Stimulated activated naive CD8-positive, alpha-beta T cell treated with anti-CD3 and anti-CD28 coated beads, Interleukin-15, Interleukin-2, amounts not matched to agents 100 ng/mL and 50 ng/mL, for 24 hours (primary cell): ENCODE measurements at regions not wholly inside any gene's neighbourhood (a gene's known extent, or its start where the extent isn't known, plus 50 kb on each side); places are given as distances from the start of the nearest gene placed in this dataset.

Experiments
- H3K27ac Mint-ChIP-seq: one replicate; pipeline ENCODE4 v1.8.0; 2021; ENCODE audit warnings: mild to moderate bottlenecking, mixed read lengths
- H3K27me3 Mint-ChIP-seq: one replicate; pipeline ENCODE4 v1.8.0; 2021; ENCODE audit warnings: mixed read lengths
- H3K36me3 Mint-ChIP-seq: one replicate; pipeline ENCODE4 v1.8.0; 2021; ENCODE audit warnings: low read depth, mixed read lengths
- H3K4me1 Mint-ChIP-seq: one replicate; pipeline ENCODE4 v1.8.0; 2021; ENCODE audit warnings: low read depth, mixed read lengths
- H3K4me3 Mint-ChIP-seq: one replicate; pipeline ENCODE4 v1.8.0; 2021; ENCODE audit warnings: mild to moderate bottlenecking, mixed read lengths
- H3K9me3 Mint-ChIP-seq: one replicate; pipeline ENCODE4 v1.8.0; 2021; ENCODE audit warnings: mixed read lengths

- no peaks in the 10 kb centered on the region for H3K4me1 Mint-ChIP-seq
- no peak overlapping the region for H3K4me3 Mint-ChIP-seq
- H3K27me3 Mint-ChIP-seq = no peaks in the 10 kb centered on the region
- H3K27ac Mint-ChIP-seq = no peak overlapping the region
- no peaks in the 10 kb centered on the region for H3K36me3 Mint-ChIP-seq
- peaks cover 4% of the 10 kb centered on the region for H3K9me3 Mint-ChIP-seq
Measured at GRCh38 chr12:77591959-77592743, 238.5 kb upstream of the NAV3 start.

- Mint-ChIP-seq H3K27me3 (no peaks in the 10 kb centered on the region), H3K36me3 (no peaks in the 10 kb centered on the region), H3K9me3 (peaks cover 4% of the 10 kb centered on the region), H3K4me1 (no peaks in the 10 kb centered on the region), H3K27ac (no peak overlapping the region), H3K4me3 (no peak overlapping the region)
Measured at GRCh38 chr12:77590306-77590705, 240.4 kb upstream of the NAV3 start.

GRCh38 chr12:77584860-77585259, 245.8 kb upstream of the NAV3 start:
- H3K4me1 Mint-ChIP-seq = no peaks in the 10 kb centered on the region
- H3K27me3 Mint-ChIP-seq = no peaks in the 10 kb centered on the region
- H3K4me3 Mint-ChIP-seq = no peak overlapping the region
- H3K27ac Mint-ChIP-seq = no peak overlapping the region
- H3K9me3 Mint-ChIP-seq = no peaks in the 10 kb centered on the region
- H3K36me3 Mint-ChIP-seq = no peaks in the 10 kb centered on the region

- H3K4me3 Mint-ChIP-seq = no peak overlapping the region
- H3K27ac Mint-ChIP-seq = no peak overlapping the region
- H3K36me3 Mint-ChIP-seq = no peaks in the 10 kb centered on the region
- H3K4me1 Mint-ChIP-seq = no peaks in the 10 kb centered on the region
- no peaks in the 10 kb centered on the region for H3K9me3 Mint-ChIP-seq
- no peaks in the 10 kb centered on the region for H3K27me3 Mint-ChIP-seq
Measured at GRCh38 chr12:77578466-77579220, 252.1 kb upstream of the NAV3 start.

- no peaks in the 10 kb centered on the region for H3K36me3 Mint-ChIP-seq
- H3K9me3 Mint-ChIP-seq = no peaks in the 10 kb centered on the region
- no peak overlapping the region for H3K4me3 Mint-ChIP-seq
- H3K4me1 Mint-ChIP-seq = no peaks in the 10 kb centered on the region
- H3K27me3 Mint-ChIP-seq = no peaks in the 10 kb centered on the region
- H3K27ac Mint-ChIP-seq = no peak overlapping the region
Measured at GRCh38 chr12:77577791-77578190, 252.9 kb upstream of the NAV3 start.

GRCh38 chr12:77575376-77575919, 255.2 kb upstream of the NAV3 start:
- no peaks in the 10 kb centered on the region for H3K9me3 Mint-ChIP-seq
- H3K4me3 Mint-ChIP-seq = no peak overlapping the region
- H3K27ac Mint-ChIP-seq = no peak overlapping the region
- H3K4me1 Mint-ChIP-seq = no peaks in the 10 kb centered on the region
- no peaks in the 10 kb centered on the region for H3K27me3 Mint-ChIP-seq
- no peaks in the 10 kb centered on the region for H3K36me3 Mint-ChIP-seq

GRCh38 chr12:77572371-77572770, 258.3 kb upstream of the NAV3 start:
- no peaks in the 10 kb centered on the region for H3K4me1 Mint-ChIP-seq
- H3K4me3 Mint-ChIP-seq = no peak overlapping the region
- no peaks in the 10 kb centered on the region for H3K36me3 Mint-ChIP-seq
- no peaks in the 10 kb centered on the region for H3K9me3 Mint-ChIP-seq
- no peak overlapping the region for H3K27ac Mint-ChIP-seq
- H3K27me3 Mint-ChIP-seq = no peaks in the 10 kb centered on the region

GRCh38 chr12:77571768-77572167, 258.9 kb upstream of the NAV3 start:
- Mint-ChIP-seq H3K9me3 (no peaks in the 10 kb centered on the region), H3K27me3 (no peaks in the 10 kb centered on the region), H3K36me3 (no peaks in the 10 kb centered on the region), H3K4me3 (no peak overlapping the region), H3K4me1 (no peaks in the 10 kb centered on the region), H3K27ac (no peak overlapping the region)

- no peaks in the 10 kb centered on the region for H3K27me3 Mint-ChIP-seq
- no peaks in the 10 kb centered on the region for H3K36me3 Mint-ChIP-seq
- no peaks in the 10 kb centered on the region for H3K9me3 Mint-ChIP-seq
- no peak overlapping the region for H3K27ac Mint-ChIP-seq
- H3K4me3 Mint-ChIP-seq = no peak overlapping the region
- no peaks in the 10 kb centered on the region for H3K4me1 Mint-ChIP-seq
Measured at GRCh38 chr12:77571127-77571526, 259.6 kb upstream of the NAV3 start.

GRCh38 chr12:77569876-77570275, 260.8 kb upstream of the NAV3 start:
- no peak overlapping the region for H3K4me3 Mint-ChIP-seq
- H3K4me1 Mint-ChIP-seq = no peaks in the 10 kb centered on the region
- no peaks in the 10 kb centered on the region for H3K9me3 Mint-ChIP-seq
- no peaks in the 10 kb centered on the region for H3K27me3 Mint-ChIP-seq
- H3K27ac Mint-ChIP-seq = no peak overlapping the region
- no peaks in the 10 kb centered on the region for H3K36me3 Mint-ChIP-seq

- H3K9me3 Mint-ChIP-seq = no peaks in the 10 kb centered on the region
- no peak overlapping the region for H3K27ac Mint-ChIP-seq
- no peaks in the 10 kb centered on the region for H3K36me3 Mint-ChIP-seq
- H3K27me3 Mint-ChIP-seq = no peaks in the 10 kb centered on the region
- H3K4me3 Mint-ChIP-seq = no peak overlapping the region
- H3K4me1 Mint-ChIP-seq = no peaks in the 10 kb centered on the region
Measured at GRCh38 chr12:77560714-77561113, 270.0 kb upstream of the NAV3 start.

- Mint-ChIP-seq H3K4me3 (no peak overlapping the region), H3K27ac (no peak overlapping the region), H3K27me3 (no peaks in the 10 kb centered on the region), H3K9me3 (no peaks in the 10 kb centered on the region), H3K36me3 (no peaks in the 10 kb centered on the region), H3K4me1 (no peaks in the 10 kb centered on the region)
Measured at GRCh38 chr12:77559400-77560074, 271.2 kb upstream of the NAV3 start.

GRCh38 chr12:77555074-77555473, 275.6 kb upstream of the NAV3 start:
- Mint-ChIP-seq H3K4me3 (no peak overlapping the region), H3K36me3 (no peaks in the 10 kb centered on the region), H3K27ac (no peak overlapping the region), H3K27me3 (no peaks in the 10 kb centered on the region), H3K9me3 (no peaks in the 10 kb centered on the region), H3K4me1 (no peaks in the 10 kb centered on the region)

GRCh38 chr12:77553976-77554619, 276.6 kb upstream of the NAV3 start:
- Mint-ChIP-seq H3K27me3 (no peaks in the 10 kb centered on the region), H3K4me3 (no peak overlapping the region), H3K9me3 (no peaks in the 10 kb centered on the region), H3K4me1 (no peaks in the 10 kb centered on the region), H3K36me3 (no peaks in the 10 kb centered on the region), H3K27ac (no peak overlapping the region)
